ENCODE measurements at regions not wholly inside any gene's neighbourhood (a gene's known extent, or its start where the extent isn't known, plus 50 kb on each side); places are given as distances from the start of the nearest gene placed in this dataset.

DNA sequence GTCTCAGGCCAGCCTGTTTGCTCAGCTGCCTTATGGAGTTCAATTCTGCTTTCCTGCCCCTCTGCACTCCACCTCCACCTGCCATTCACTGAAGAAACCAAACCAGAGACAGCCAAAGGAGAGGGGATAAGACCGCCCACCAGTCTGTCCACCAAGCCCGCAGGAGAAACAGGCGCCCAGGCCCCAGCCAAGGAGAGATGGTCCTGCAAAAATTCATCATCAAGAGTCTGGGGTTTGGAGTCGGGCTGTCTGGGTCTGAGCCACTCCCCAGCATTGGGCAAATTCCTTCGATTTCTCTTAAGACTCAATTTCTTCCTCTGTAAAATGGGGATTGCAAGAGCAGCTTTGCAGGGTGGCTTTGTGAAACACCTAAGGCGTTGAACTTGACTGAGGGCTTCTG lies 121.4 kb upstream of the RUNX3 start:
- TF ChIP-seq, protein P1, sequence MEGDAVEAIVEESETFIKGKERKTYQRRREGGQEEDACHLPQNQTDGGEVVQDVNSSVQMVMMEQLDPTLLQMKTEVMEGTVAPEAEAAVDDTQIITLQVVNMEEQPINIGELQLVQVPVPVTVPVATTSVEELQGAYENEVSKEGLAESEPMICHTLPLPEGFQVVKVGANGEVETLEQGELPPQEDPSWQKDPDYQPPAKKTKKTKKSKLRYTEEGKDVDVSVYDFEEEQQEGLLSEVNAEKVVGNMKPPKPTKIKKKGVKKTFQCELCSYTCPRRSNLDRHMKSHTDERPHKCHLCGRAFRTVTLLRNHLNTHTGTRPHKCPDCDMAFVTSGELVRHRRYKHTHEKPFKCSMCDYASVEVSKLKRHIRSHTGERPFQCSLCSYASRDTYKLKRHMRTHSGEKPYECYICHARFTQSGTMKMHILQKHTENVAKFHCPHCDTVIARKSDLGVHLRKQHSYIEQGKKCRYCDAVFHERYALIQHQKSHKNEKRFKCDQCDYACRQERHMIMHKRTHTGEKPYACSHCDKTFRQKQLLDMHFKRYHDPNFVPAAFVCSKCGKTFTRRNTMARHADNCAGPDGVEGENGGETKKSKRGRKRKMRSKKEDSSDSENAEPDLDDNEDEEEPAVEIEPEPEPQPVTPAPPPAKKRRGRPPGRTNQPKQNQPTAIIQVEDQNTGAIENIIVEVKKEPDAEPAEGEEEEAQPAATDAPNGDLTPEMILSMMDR (IDR thresholded peaks at IDR 0.05): no peak
- no peak for TF ChIP-seq POLR2A (IDR thresholded peaks at IDR 0.05)
